SU-DHL-6 (cell line): ENCODE measurements at regions not wholly inside any gene's neighbourhood (a gene's known extent, or its start where the extent isn't known, plus 50 kb on each side); places are given as distances from the start of the nearest gene placed in this dataset.

Source experiments
- H2AFZ ChIP-seq: fragments of 200-600 bp; sonication (generic); 2 replicates; pipeline ENCODE4 v1.6.1; 2014; ENCODE audit warnings: low read depth, mild to moderate bottlenecking, moderate library complexity, mixed read lengths, antibody characterized with exemption, low read length; ENCODE audit not compliant: severe bottlenecking
- H3F3A ChIP-seq: fragments of 200-600 bp; shearing (Covaris generic); 2 replicates; pipeline ENCODE4 v1.6.0; 2016; ENCODE audit warnings: antibody characterized with exemption, mild to moderate bottlenecking; ENCODE audit not compliant: insufficient read depth
- H3K27ac ChIP-seq: fragments of 200-600 bp; sonication (generic); 2 replicates; pipeline ENCODE4 v1.5.1; 2016; ENCODE audit warnings: low read depth, mild to moderate bottlenecking, low read length, moderate library complexity, mixed read lengths
- H3K27me3 ChIP-seq: fragments of 200-600 bp; sonication (generic), shearing (Covaris generic); 2 replicates; pipeline ENCODE4 v1.6.0; 2014; ENCODE audit warnings: mild to moderate bottlenecking, low read length
- H3K36me3 ChIP-seq: fragments of 200-600 bp; sonication (generic); 2 replicates; pipeline ENCODE4 v1.6.1; 2014; ENCODE audit warnings: mild to moderate bottlenecking, low read length, mixed read lengths
- H3K4me2 ChIP-seq: fragments of 300-600, 200-600 bp; shearing (Covaris generic), sonication (generic); 2 replicates; pipeline ENCODE4 v1.6.0; 2014; ENCODE audit warnings: low read length, low read depth, mild to moderate bottlenecking; ENCODE audit not compliant: poor library complexity, severe bottlenecking
- H3K4me3 ChIP-seq: fragments of 200-600 bp; sonication (generic); 2 replicates; pipeline ENCODE4 v1.5.1; 2014; ENCODE audit warnings: antibody characterized with exemption, low read length, mild to moderate bottlenecking, mixed read lengths; ENCODE audit not compliant: insufficient read depth, poor library complexity, severe bottlenecking
- H3K79me2 ChIP-seq: fragments of 200-600 bp; sonication (generic); 2 replicates; pipeline ENCODE4 v1.6.1; 2014; ENCODE audit warnings: mild to moderate bottlenecking, low read length, moderate library complexity; ENCODE audit not compliant: insufficient read depth
- H3K9ac ChIP-seq: fragments of 200-600 bp; sonication (generic); 2 replicates; pipeline ENCODE4 v1.7.0; 2014; ENCODE audit warnings: mild to moderate bottlenecking, low read length
- H3K9me2 ChIP-seq: fragments of 200-600 bp; sonication (generic); replicated peaks from 2 replicates; pipeline ENCODE4 v1.6.1; 2014; ENCODE audit warnings: low read length; ENCODE audit not compliant: insufficient read depth
- H3K9me3 ChIP-seq: fragments of 200-600 bp; sonication (generic); 2 replicates; pipeline ENCODE4 v1.6.1; 2014; ENCODE audit warnings: low read length, mixed read lengths; ENCODE audit not compliant: insufficient read depth
- H4K20me1 ChIP-seq: fragments of 200-600 bp; sonication (generic); 2 replicates; pipeline ENCODE4 v1.6.1; 2014; ENCODE audit warnings: low read depth, mild to moderate bottlenecking, antibody characterized with exemption, low read length, moderate library complexity, mixed read lengths
- CTCF ChIP-seq: fragments of 200-600 bp; sonication (generic); IDR thresholded peaks from one replicate; pipeline ENCODE4 v1.5.1; 2017; ENCODE audit warnings: antibody characterized with exemption, mild to moderate bottlenecking, low read length, moderate library complexity; ENCODE audit not compliant: insufficient read depth, poor library complexity, severe bottlenecking
- EZH2phosphoT487 ChIP-seq: fragments of 200-600 bp; sonication (generic), shearing (Covaris generic); conservative IDR thresholded peaks from 2 replicates; pipeline ENCODE4 v1.6.1; 2018; ENCODE audit warnings: mild to moderate bottlenecking, antibody characterized with exemption, low read length, moderate library complexity, mixed read lengths

GRCh38 chr6:130713144-130713543 is 114.1 kb upstream of the SMLR1 start:
- TF ChIP-seq CTCF: no peak
- TF ChIP-seq EZH2phosphoT487: no peak
- no peaks in the 10 kb centered on the region for H3K36me3 ChIP-seq
- H4K20me1 ChIP-seq: no peaks in the 10 kb centered on the region
- H3K9me2 ChIP-seq: no peaks in the 10 kb centered on the region
- no peak overlapping the region for H2AFZ ChIP-seq
- no peak overlapping the region for H3K4me3 ChIP-seq
- no peak overlapping the region for H3K4me2 ChIP-seq
- H3K9ac ChIP-seq: no peak overlapping the region
- no peaks in the 10 kb centered on the region for H3K27me3 ChIP-seq
- H3K9me3 ChIP-seq: no peaks in the 10 kb centered on the region
- H3K79me2 ChIP-seq: no peaks in the 10 kb centered on the region
- no peaks in the 10 kb centered on the region for H3F3A ChIP-seq
- H3K27ac ChIP-seq: no peak overlapping the region

DNA sequence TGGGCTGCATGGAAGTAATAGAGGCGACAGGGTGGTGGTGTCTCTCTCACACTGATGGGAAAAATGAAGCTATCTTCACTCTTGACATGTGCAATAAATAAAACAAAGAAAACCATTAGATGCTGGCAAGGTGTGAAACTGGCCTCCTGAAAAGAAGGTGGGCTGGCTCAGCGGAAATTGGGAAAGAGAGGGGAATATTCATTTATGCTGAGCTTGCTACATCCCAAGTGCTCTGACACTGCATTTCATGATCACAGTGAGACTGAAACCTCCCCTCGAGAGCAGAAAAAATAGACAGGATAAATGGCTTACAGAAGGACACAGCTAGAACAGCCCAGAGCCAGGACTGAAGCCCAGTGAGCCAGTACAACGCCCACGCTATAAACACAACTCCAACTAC is 112.1 kb upstream of the SMLR1 start:
- H4K20me1 ChIP-seq: no peaks in the 10 kb centered on the region
- no peaks in the 10 kb centered on the region for H3K9me3 ChIP-seq
- no peaks in the 10 kb centered on the region for H3K79me2 ChIP-seq
- no peak overlapping the region for H3K4me2 ChIP-seq
- no peak overlapping the region for H3K27ac ChIP-seq
- no peak overlapping the region for H3K4me3 ChIP-seq
- H3K9me2 ChIP-seq: no peaks in the 10 kb centered on the region
- no peaks in the 10 kb centered on the region for H3K27me3 ChIP-seq
- H3K36me3 ChIP-seq: no peaks in the 10 kb centered on the region
- H3F3A ChIP-seq: no peaks in the 10 kb centered on the region
- no peak overlapping the region for H2AFZ ChIP-seq
- no peak overlapping the region for H3K9ac ChIP-seq
- TF ChIP-seq EZH2phosphoT487 (no peak), CTCF (no peak)

GRCh38 chr6:130716466-130716865 is 110.7 kb upstream of the SMLR1 start:
- Histone ChIP-seq H3K79me2 (no peaks in the 10 kb centered on the region), H3K9me3 (no peaks in the 10 kb centered on the region), H3K9ac (no peak overlapping the region), H3K27me3 (no peaks in the 10 kb centered on the region), H2AFZ (no peak overlapping the region), H3F3A (no peaks in the 10 kb centered on the region), H4K20me1 (no peaks in the 10 kb centered on the region), H3K27ac (no peak overlapping the region), H3K4me2 (no peak overlapping the region), H3K36me3 (no peaks in the 10 kb centered on the region), H3K4me3 (no peak overlapping the region), H3K9me2 (no peaks in the 10 kb centered on the region)
- TF ChIP-seq EZH2phosphoT487 (no peak), CTCF (no peak)

DNA sequence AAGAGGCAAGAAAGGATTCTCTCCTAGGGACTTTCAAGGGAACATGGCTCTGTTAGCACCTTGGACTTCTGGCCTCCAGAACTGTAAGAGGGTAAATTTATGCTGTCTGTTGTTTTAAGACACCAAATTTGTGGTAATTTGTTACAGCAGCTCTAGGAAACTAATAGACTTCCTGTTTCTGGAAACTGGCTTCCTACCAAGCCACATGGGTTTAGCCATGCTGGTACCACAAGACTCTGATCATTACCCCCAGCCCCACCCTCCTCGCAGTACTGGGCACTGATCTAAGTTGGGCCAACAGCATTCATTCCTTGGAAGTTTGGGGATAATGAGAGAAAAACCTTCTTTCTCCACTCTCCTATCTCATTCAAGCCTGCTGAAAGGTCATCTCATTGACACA is 109.5 kb upstream of the SMLR1 start:
- no peaks in the 10 kb centered on the region for H3K36me3 ChIP-seq
- no peak overlapping the region for H3K4me2 ChIP-seq
- no peak for TF ChIP-seq CTCF
- TF ChIP-seq EZH2phosphoT487: no peak

More for the DNA sequence above, 109.5 kb upstream of the SMLR1 start:
- H3K9me3 ChIP-seq: no peaks in the 10 kb centered on the region
- H3K9me2 ChIP-seq: no peaks in the 10 kb centered on the region
- no peak overlapping the region for H3K27ac ChIP-seq
- no peaks in the 10 kb centered on the region for H3K27me3 ChIP-seq
- no peak overlapping the region for H2AFZ ChIP-seq
- H3F3A ChIP-seq: no peaks in the 10 kb centered on the region
- no peak overlapping the region for H3K9ac ChIP-seq
- no peaks in the 10 kb centered on the region for H4K20me1 ChIP-seq
- no peaks in the 10 kb centered on the region for H3K79me2 ChIP-seq
- H3K4me3 ChIP-seq: no peak overlapping the region
